Prostate gland (tissue), 2 donors: ENCODE measurements at regions not wholly inside any gene's neighbourhood (a gene's known extent, or its start where the extent isn't known, plus 50 kb on each side); places are given as distances from the start of the nearest gene placed in this dataset.

Experiments used
- DNase-seq: peaks from one replicate; pipeline ENCODE4 v3.0.0-alpha.2; 2019; ENCODE audit warnings: low spot score
- H3K27ac ChIP-seq, 2 donors: fragments of 200-600 bp; sonication (generic); 2 replicates each; pipeline ENCODE4 v1.5.1; 2017 to 2019
- H3K27me3 ChIP-seq: fragments of 200-600 bp; sonication (generic); replicated peaks from 2 replicates; pipeline ENCODE4 v1.5.1; 2019; ENCODE audit not compliant: insufficient read depth
- H3K36me3 ChIP-seq, 2 donors: fragments of 200-600 bp; sonication (generic); 1 replicate in 1 of 2; 2 replicates in 1 of 2; pipeline versions ENCODE4 v1.5.1 to v1.8.1; 2017 to 2019
- H3K4me1 ChIP-seq: fragments of 200-600 bp; sonication (generic); replicated peaks from 2 replicates; pipeline ENCODE4 v1.5.1; 2019
- H3K4me3 ChIP-seq, 2 donors: fragments of 200-600 bp; sonication (generic); 2 replicates each; pipeline ENCODE4 v1.5.1; 2017 to 2019
- H3K9me3 ChIP-seq: fragments of 200-600 bp; sonication (generic); 2 replicates; pipeline ENCODE4 v1.5.1; 2017
- POLR2A ChIP-seq: fragments of 450-650 bp; IDR thresholded peaks from one replicate; pipeline ENCODE4 v1.6.1; 2016; ENCODE audit warnings: antibody characterized with exemption, mild to moderate bottlenecking
- POLR2AphosphoS5 ChIP-seq: sonication (generic); formaldehyde crosslinking; IDR thresholded peaks from one replicate; pipeline ENCODE4 v1.6.1; 2017; ENCODE audit warnings: antibody characterized with exemption
- WGBS: methylation state at CpG from one replicate; pipeline ENCODE4 v1.1.5; 2018; 5-methylcytosine and 5-hydroxymethylcytosine counted together
- intact Hi-C: fragments of 100-400 bp; cut with DNase I; formaldehyde crosslinking; loops from one replicate; pipeline ENCODE4 v1.14.2; 2022
- TF ChIP-seq, protein P1 (sequence below), 4 experiments: fragments of 200-600 bp in 2 of 4; fragments of 450-650 bp in 2 of 4; sonication (generic) in 2 of 4; IDR thresholded peaks; 1 replicate in 3 of 4; 2 replicates in 1 of 4; pipeline ENCODE4 v1.5.1; 2016 to 2019; ENCODE audit warnings: antibody characterized with exemption in 4 of 4, mild to moderate bottlenecking in 2 of 4, moderate library complexity in 2 of 4

DNA sequence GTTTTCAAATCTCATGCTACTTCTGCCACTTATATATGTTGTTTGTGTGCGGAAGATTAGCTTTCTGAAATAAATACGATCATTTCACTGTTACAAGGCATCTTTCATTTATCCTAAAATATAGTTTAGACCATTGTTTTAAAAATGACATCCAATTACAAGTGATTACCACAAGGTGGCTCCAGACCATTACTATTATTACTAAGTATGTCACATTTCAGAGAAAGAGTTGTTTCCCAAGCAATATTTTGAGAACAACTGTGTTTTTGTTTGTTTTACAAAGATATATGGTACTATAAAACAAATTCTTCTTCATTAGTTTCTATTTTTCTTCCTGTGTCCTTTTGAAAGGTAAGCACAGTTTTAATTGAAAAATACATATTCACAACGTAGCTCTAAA, 136.0 kb upstream of the RAP2B start:
- WGBS: 62% methylated on average over 3 of the region's 3 CpGs
- no peak for DNase-seq
- intact Hi-C loops: no loop called here
- Histone ChIP-seq H3K9me3 (no peaks in the 10 kb centered on the region), H3K4me1 (no peaks in the 10 kb centered on the region), H3K36me3 (no peaks in the 10 kb centered on the region), H3K27me3 (no peaks in the 10 kb centered on the region), H3K4me3 (no peak overlapping the region), H3K27ac (no peak overlapping the region)
- TF ChIP-seq, protein P1, sequence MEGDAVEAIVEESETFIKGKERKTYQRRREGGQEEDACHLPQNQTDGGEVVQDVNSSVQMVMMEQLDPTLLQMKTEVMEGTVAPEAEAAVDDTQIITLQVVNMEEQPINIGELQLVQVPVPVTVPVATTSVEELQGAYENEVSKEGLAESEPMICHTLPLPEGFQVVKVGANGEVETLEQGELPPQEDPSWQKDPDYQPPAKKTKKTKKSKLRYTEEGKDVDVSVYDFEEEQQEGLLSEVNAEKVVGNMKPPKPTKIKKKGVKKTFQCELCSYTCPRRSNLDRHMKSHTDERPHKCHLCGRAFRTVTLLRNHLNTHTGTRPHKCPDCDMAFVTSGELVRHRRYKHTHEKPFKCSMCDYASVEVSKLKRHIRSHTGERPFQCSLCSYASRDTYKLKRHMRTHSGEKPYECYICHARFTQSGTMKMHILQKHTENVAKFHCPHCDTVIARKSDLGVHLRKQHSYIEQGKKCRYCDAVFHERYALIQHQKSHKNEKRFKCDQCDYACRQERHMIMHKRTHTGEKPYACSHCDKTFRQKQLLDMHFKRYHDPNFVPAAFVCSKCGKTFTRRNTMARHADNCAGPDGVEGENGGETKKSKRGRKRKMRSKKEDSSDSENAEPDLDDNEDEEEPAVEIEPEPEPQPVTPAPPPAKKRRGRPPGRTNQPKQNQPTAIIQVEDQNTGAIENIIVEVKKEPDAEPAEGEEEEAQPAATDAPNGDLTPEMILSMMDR (IDR thresholded peaks at IDR 0.05): peak; percentile 19 to 78 (median 44)
- TF ChIP-seq POLR2AphosphoS5 (no peak), POLR2A (no peak)

DNA sequence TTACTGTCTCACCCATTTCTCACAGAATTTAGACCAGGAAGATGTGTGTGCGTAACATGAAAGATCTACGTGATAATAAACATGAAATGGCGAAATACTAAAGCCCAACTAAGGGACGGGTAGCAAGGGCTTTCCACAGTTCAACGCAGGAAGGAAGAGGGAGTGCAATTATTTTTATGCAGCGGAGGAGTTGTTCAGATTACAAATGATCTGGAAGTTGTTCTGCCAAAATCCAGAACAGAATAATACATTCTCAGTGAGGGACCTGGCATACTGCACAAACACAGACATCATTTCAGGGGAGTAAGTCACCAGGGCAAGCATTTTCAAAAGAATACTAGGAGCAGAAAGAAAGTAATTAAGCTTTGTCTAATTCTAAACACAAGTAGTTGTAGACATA, 133.6 kb upstream of the RAP2B start:
- intact Hi-C loops: no loop called here
- no peak for DNase-seq
- H3K4me1 ChIP-seq: no peaks in the 10 kb centered on the region
- WGBS: 42% methylated on average over 6 of the region's 6 CpGs
- TF ChIP-seq POLR2AphosphoS5: no peak
- no peak for TF ChIP-seq POLR2A
- TF ChIP-seq, protein P1 (IDR thresholded peaks at IDR 0.05): no peak
- H3K9me3 ChIP-seq: no peaks in the 10 kb centered on the region
- H3K36me3 ChIP-seq: no peaks in the 10 kb centered on the region
- H3K27ac ChIP-seq: no peak overlapping the region
- no peaks in the 10 kb centered on the region for H3K27me3 ChIP-seq
- H3K4me3 ChIP-seq: no peak overlapping the region

DNA sequence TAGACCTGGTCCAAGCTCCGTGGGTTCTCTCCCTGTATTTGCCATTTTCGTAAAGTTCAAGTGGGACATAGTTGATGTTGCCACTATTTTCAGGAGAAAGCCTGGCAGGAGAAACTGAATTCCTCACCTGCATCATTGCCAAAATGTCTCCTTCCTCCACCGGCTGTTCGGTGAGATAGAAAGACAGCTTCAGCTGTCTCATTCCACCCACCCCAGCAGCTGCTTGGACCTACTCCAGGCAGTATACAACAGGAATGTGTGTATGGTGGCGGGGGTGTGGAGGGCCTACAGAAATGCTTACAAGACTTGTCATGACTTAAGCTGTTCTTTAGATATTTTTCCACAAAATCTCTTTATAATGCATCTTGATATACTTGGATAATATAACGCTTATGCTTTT, 132.7 kb upstream of the RAP2B start:
- intact Hi-C loops: no loop called here
- Histone ChIP-seq H3K27me3 (no peaks in the 10 kb centered on the region), H3K27ac (no peak overlapping the region), H3K36me3 (no peaks in the 10 kb centered on the region), H3K4me1 (no peaks in the 10 kb centered on the region), H3K9me3 (no peaks in the 10 kb centered on the region), H3K4me3 (no peak overlapping the region)
- DNase-seq: no peak
- TF ChIP-seq, protein P1 (IDR thresholded peaks at IDR 0.05): no peak
- TF ChIP-seq POLR2A (no peak), POLR2AphosphoS5 (no peak)
- 59% methylated on average over 6 of the region's 6 CpGs for WGBS

DNA sequence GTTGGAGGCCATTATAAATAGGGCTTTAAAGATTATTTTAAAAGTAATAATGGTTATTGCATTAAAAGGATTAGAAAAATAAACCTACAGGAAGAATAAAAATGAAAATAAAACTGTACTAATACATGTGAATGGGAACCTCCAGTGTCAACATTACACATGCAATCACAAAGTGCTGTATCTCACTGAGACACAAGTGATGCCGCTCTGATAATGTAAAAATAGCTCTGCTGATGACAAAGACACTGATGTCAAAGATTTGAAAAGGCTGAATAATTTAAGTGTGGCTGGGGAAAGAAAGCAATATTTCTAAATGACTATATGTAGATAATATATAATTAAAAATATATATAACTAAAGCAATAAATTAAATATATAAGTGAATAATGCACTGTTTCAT, 129.1 kb upstream of the RAP2B start:
- H3K27me3 ChIP-seq: no peaks in the 10 kb centered on the region
- TF ChIP-seq POLR2AphosphoS5: no peak
- intact Hi-C loops: no loop called here
- no peak overlapping the region for H3K4me3 ChIP-seq
- no peaks in the 10 kb centered on the region for H3K9me3 ChIP-seq
- WGBS: 95% methylated on average over 1 of the region's 1 CpG
- H3K27ac ChIP-seq: no peak overlapping the region
- no peak for DNase-seq
- H3K4me1 ChIP-seq: no peaks in the 10 kb centered on the region
- H3K36me3 ChIP-seq: no peaks in the 10 kb centered on the region

DNA sequence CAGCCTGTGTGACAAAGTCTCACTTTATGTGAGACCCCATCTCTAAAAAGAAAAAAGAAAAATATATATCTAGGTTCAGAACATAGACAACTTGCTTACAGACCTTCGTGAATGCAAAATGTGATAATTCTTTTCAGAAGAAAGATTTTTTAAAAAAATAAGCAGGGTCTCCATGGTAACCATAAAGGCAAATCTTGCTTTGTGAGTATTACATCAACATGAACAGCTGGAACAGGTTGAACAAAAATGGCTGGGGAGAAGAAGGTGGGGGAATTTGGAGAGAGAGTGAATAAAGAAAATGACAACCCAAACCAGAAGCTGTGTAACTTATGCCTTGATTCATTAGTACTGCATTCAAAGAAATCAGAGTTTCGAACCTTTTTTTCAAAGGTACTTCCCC, 125.2 kb upstream of the RAP2B start:
- H3K9me3 ChIP-seq: no peaks in the 10 kb centered on the region
- intact Hi-C loops: no loop called here
- no peaks in the 10 kb centered on the region for H3K36me3 ChIP-seq
- 88% methylated on average over 2 of the region's 2 CpGs for WGBS
- TF ChIP-seq, protein P1 (IDR thresholded peaks at IDR 0.05): no peak
- TF ChIP-seq POLR2AphosphoS5 (no peak), POLR2A (no peak)
- no peaks in the 10 kb centered on the region for H3K27me3 ChIP-seq
- H3K4me1 ChIP-seq: no peaks in the 10 kb centered on the region
- H3K4me3 ChIP-seq: no peak overlapping the region
- H3K27ac ChIP-seq: no peak overlapping the region
- DNase-seq: no peak
